ENCODE measurements at regions not wholly inside any gene's neighbourhood (a gene's known extent, or its start where the extent isn't known, plus 50 kb on each side); places are given as distances from the start of the nearest gene placed in this dataset.

- DNase-seq = peak in 2 of 56 donors; percentile 12 to 32
Measured at GRCh38 chr5:141778206-141778605, 96.2 kb upstream of the ARAP3 start.

- DNase-seq = no peak
Measured at GRCh38 chr5:141777711-141778110, 95.7 kb upstream of the ARAP3 start.

- DNase-seq = no peak
Measured at GRCh38 chr5:141777130-141777529, 95.1 kb upstream of the ARAP3 start.

GRCh38 chr5:141773779-141774562 is 91.9 kb upstream of the ARAP3 start:
- DNase-seq = peak in 11 of 56 donors; percentile 14 to 63 (median 28)

- DNase-seq = peak in 5 of 56 donors; percentile 18 to 41 (median 29)
Measured at GRCh38 chr5:141772281-141772680, 90.3 kb upstream of the ARAP3 start.

GRCh38 chr5:141771562-141771961 is 89.5 kb upstream of the ARAP3 start:
- DNase-seq = peak in 2 of 56 donors; percentile 12 to 21

GRCh38 chr5:141771031-141771430 is 89.0 kb upstream of the ARAP3 start:
- peak in 2 of 56 donors; percentile 14 to 19 for DNase-seq

- no peak for DNase-seq
Measured at GRCh38 chr5:141769671-141770070, 87.6 kb upstream of the ARAP3 start.

DNA sequence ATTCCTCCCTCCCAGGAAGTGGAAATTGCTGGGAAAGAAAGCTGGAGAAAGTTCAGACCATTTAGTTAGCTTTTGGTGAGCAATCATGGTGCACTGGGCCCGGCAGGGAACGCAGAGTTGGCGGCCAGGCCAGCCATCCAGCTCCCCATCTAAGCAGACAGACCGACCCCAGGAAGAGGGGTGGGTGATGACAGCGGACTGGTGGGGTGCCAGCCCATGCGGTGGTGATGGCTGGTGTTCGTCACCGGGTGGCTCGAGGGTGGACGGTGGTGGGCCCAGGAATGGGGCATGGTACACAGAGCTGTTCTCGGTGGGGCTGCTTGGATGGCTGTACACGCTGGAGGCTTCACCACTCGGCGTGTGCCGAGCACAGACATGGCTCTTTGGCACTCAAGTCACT is 85.6 kb upstream of the ARAP3 start:
- DNase-seq = no peak

DNA sequence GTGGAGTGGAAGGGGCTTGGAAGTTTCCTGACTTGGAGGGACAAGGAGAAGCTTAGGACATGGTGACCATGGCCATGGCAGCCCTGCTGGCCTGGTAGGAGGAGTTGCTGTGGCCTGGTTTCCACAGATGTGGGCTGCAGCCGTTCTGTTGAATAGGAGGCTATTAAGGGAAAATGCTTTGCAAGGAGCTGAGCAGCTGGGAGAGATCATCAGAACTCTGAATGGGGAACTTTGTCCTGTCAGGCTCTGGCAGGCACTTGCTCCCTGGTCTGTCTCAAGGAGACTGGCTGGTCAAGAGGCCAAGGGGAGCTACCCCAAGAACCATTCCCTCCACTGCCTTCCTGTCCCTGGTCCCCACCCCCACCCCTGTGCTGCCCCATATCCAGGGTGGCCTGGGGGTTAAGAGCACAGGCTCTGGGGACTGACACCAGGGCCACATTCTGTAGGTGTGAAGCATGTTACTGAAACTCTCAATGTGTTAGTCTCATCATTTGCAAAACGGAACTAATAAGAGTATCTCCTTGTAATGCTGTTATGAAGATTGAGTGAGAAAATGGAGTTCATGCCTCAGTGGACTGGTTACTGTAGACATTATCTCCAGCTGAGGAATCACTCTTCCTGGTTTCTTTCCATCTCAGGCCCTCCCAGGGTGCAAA is 84.0 kb upstream of the ARAP3 start:
- DNase-seq = no peak

- DNase-seq = peak in 9 of 56 donors; percentile 11 to 39 (median 25)
Measured at GRCh38 chr5:141763541-141763940, 81.5 kb upstream of the ARAP3 start.

- no peak for DNase-seq
Measured at GRCh38 chr5:141762790-141763368, 80.8 kb upstream of the ARAP3 start.

DNA sequence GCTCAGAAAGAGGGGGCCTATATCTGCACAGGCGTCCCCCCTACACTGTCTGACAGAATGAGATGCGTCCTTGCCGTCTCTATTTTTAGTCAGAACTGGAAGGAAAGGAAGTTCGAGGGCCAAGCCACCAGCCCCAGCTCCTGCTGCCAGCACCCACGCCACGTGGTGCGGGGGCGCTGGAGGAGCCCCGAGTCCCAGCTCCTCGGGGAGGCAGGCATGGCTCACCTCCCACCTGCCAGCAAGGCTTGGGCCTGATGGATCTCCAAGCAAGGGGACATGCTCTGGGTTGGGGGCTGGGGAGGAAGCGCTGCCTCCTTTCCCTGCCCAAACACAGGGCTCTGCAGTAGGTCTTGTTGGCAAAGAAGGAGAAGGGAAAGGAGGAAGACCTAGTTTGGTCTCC is 80.3 kb upstream of the ARAP3 start:
- peak in 1 of 56 donors; percentile 12 for DNase-seq

DNA sequence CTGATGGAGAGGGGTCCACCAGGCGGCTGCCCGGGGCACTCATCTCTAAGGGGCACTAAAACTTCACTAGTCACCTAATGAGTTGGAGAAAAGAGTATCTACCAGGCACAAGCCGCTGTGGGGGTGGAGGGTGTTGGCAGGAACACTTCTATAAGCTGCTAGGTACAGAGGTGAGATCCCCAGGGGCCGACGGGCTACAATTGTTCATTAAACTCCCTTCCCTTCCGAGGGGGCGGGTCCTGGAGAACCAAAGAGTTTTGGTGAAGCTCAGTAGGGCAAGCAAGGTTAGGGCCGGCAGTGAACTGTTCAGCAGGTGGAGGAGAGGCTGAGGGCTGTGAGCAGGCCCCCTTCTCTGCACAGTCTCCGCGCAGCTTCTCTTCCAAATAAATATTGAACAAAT is 78.7 kb upstream of the ARAP3 start:
- no peak for DNase-seq

- no peak for DNase-seq
Measured at GRCh38 chr5:141760193-141760592, 78.2 kb upstream of the ARAP3 start.

DNA sequence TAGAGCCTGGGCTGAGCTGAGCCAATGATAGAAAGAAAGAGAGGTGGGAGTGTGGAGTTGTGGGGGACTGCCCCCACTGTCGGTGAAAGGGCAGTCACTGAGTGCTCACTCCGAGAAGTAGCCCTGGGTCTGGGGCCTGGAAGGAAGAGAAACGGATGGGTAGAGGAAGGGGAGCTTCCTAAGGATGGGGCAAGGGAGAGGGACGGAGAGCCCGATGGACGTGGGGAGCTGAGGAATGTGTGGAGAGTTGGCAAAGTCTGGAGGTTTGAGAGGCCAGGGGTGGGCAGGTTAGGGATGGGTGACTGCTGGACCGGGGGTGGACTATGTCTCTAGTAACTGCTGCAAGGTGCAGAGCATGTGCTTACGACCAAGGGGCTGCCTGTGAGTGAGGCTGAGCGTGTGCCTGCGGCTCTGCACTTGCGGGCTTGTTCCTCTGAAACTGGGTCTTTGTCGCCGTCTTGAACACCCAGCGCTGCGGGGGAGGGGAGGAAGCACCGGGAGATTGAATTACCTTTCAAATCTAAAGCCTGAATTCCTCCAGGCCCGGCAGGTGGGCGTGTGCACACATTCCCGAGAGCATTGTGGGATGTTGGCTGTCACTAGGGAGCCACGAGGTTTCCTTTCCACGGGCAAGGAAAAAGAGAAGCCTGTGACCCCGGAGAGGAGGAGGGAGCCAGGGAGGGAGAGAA is 76.4 kb upstream of the ARAP3 start:
- peak in 19 of 56 donors; percentile 11 to 44 (median 31) for DNase-seq

DNA sequence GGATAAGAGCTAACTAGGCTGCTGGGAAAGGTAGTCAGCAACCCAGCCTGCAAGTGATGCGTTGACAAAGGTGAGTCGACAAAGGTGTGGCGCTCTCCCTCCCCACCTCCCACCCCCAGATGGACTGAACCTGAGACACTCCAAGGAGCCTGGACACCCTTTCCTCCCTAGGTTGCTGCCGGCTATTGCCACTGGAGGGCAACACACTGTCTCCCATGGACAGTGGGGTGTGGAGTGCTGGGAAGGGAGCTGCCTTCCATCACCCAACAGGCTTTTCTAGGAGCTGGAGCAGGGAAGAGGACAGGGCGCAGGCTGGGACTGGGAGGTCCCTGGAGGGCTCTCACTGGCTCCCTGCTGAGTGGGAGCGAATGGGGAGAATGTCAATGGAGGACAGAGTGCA is 75.4 kb upstream of the ARAP3 start:
- peak in 12 of 56 donors; percentile 13 to 44 (median 23) for DNase-seq

DNA sequence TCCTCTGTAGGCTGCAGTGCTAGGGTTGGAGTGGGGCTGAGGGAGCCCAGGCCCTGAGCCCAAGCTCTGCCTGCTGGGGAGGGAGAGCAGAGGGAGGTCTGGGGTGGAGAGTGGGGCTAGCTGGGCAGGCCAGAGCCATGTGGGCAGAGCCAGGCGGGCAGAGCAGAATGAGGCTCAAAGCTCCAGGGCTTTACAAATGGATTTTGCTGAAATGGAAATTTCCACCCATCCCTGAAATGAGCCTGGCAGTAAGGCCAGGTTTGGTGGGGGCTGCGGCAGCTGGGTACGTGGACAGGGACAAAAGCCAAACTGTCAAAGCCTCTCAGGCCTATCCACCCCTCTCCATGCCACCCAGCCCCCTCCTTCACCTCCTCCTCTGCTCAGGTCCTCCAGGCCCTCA is 74.2 kb upstream of the ARAP3 start:
- peak in 3 of 56 donors; percentile 16 to 50 (median 21) for DNase-seq

- no peak for DNase-seq
Measured at GRCh38 chr5:141753971-141754713, 72.1 kb upstream of the ARAP3 start.

GRCh38 chr5:141753143-141753970 is 71.3 kb upstream of the ARAP3 start:
- DNase-seq = no peak

Data from amygdala (tissue), 56 donors.